NB4 (cell line): ENCODE measurements at regions not wholly inside any gene's neighbourhood (a gene's known extent, or its start where the extent isn't known, plus 50 kb on each side); places are given as distances from the start of the nearest gene placed in this dataset.

ENCODE experiments used
- DNase-seq: peaks from one replicate; pipeline ENCODE4 v3.0.0; 2010; ENCODE audit warnings: low read depth
- H3K4me3 ChIP-seq: one replicate; pipeline ENCODE4 v1.5.1; 2011; ENCODE audit warnings: mild to moderate bottlenecking, low read depth, low read length, moderate library complexity
- MYC ChIP-seq: IDR thresholded peaks from 2 replicates; pipeline ENCODE4 v1.6.1; 2011; ENCODE audit warnings: low read depth, low read length
- POLR2A ChIP-seq: IDR thresholded peaks from 2 replicates; pipeline ENCODE4 v1.6.1; 2011; ENCODE audit warnings: mild to moderate bottlenecking; ENCODE audit not compliant: insufficient read length; ENCODE audit errors: extremely low read depth
- TF ChIP-seq, protein P1 (sequence below): IDR thresholded peaks from 2 replicates; pipeline ENCODE4 v1.6.1; 2011; ENCODE audit warnings: low read depth, low read length
- TF ChIP-seq, protein P2 (sequence below): IDR thresholded peaks from one replicate; pipeline ENCODE4 v1.5.1; 2012; ENCODE audit warnings: low read depth, low read length

DNA sequence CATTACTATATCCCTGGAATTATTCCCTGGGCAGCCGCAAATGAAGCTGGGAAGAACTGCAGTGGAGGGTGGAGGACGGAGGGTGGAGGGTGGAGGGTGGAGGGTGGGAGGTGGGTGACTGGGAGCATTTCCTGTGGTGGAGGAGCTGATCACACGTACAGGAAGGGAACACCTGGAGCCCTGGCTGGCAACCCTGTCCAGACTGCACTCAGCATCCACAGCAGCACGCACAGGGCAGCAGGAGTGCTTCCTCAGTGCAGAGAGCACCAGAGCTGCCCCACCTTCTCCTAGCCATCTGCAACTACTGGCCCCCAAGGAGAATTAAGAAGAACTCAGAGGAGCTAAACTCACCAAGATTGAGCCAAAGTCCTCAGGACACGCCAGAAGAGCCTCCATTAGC is 249.9 kb downstream of the EIPR1 start:
- TF ChIP-seq, protein P1, sequence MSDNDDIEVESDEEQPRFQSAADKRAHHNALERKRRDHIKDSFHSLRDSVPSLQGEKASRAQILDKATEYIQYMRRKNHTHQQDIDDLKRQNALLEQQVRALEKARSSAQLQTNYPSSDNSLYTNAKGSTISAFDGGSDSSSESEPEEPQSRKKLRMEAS, result no peak
- TF ChIP-seq POLR2A, result no peak
- TF ChIP-seq, protein P2, sequence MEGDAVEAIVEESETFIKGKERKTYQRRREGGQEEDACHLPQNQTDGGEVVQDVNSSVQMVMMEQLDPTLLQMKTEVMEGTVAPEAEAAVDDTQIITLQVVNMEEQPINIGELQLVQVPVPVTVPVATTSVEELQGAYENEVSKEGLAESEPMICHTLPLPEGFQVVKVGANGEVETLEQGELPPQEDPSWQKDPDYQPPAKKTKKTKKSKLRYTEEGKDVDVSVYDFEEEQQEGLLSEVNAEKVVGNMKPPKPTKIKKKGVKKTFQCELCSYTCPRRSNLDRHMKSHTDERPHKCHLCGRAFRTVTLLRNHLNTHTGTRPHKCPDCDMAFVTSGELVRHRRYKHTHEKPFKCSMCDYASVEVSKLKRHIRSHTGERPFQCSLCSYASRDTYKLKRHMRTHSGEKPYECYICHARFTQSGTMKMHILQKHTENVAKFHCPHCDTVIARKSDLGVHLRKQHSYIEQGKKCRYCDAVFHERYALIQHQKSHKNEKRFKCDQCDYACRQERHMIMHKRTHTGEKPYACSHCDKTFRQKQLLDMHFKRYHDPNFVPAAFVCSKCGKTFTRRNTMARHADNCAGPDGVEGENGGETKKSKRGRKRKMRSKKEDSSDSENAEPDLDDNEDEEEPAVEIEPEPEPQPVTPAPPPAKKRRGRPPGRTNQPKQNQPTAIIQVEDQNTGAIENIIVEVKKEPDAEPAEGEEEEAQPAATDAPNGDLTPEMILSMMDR, result no peak
- TF ChIP-seq MYC, result no peak
- no peak for DNase-seq
- H3K4me3 ChIP-seq, result no peak overlapping the region

DNA sequence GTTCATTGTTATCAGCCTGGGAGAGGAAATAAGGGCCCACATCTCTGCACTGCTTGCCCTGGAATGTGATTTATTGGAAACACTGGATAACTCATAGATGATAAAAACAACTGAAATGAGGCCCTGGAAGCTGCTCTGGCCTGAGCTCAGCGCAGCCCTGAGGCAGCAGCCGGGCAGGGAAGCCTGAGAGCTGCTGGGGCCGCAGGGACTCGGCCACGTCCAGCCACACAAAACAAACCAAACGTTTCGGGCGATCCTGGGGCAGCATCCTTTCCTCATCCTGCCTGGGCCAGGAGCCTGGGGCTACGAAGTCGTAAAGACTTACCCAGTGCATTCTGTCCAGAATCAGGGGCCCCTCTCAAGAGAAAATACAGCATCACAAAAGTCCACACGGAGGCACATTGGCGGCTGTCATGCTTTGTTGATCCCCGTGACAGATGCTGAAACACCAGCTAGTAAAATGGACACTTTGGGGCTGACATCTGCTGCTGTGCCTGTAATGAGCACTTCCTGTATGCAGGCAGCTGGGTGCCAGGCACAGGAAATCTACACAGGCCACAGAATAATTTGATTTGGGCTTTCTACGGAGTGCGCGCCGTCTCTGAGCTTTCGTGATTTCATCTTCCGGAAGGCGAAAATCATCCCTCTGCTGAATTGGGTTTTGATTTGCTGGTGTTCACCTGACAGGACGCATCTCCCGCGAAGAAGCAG is 250.6 kb downstream of the EIPR1 start:
- TF ChIP-seq POLR2A (no peak), MYC (no peak)
- TF ChIP-seq, protein P1, result no peak
- DNase-seq, result no peak
- H3K4me3 ChIP-seq, result no peak overlapping the region

DNA sequence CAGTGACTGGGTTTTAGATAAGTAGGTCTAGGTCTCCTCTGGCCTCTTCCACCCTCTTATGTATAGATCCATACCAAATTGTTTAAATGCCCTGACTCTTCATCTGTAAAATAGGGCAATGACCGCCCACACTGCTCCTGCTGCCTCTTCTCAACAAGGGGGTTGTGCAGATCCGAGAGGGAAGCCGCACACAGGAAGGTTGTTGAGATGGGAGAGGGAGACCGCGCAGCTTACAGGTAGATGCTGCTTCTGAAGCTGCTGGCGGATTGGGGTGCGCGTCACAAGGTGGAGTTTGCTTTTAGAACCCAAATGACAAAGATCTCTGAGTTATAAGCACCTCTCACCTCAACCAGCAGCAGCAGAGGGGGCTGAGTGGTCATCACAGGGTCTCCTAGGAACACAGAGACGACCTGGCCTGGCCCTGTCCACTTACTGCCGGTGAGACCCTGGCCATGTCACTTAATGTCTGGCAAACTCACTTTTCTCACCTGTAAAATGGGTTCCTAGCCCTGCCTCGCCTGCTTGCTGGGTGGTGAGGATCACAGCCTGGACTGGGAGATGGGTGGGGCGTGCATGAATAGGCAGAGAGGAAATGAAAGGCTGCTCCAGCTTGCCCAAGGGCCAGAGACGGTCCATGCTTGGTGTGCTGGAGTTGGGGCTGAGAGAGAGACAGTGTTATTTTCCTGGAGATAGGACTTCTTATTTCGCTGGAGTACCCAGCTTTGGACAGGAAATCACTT is 251.3 kb downstream of the EIPR1 start:
- no peak for DNase-seq
- no peak overlapping the region for H3K4me3 ChIP-seq
- TF ChIP-seq, protein P2, result no peak
- TF ChIP-seq, protein P1, result no peak
- TF ChIP-seq POLR2A (no peak), MYC (no peak)

DNA sequence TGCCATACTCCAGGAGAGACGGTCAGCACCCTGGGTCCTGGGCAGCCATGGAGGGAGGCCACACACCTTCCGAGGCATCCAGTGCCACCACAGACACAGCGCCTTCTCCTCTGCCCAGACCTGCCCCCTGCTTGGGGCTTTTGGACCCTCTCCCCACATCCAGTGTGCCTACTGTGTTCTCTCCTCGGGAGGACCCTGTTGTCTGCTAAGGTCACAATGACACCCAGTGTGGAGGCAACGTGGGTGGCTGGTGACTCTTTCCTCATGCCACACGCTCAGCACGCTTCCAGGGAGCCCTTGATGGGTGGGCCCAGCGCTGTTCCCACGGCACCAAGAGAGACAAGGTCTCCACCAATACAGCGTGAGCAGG is 251.9 kb downstream of the EIPR1 start:
- TF ChIP-seq MYC (no peak), POLR2A (no peak)
- TF ChIP-seq, protein P1, result no peak
- TF ChIP-seq, protein P2, result no peak
- DNase-seq, result no peak
- H3K4me3 ChIP-seq, result no peak overlapping the region

DNA sequence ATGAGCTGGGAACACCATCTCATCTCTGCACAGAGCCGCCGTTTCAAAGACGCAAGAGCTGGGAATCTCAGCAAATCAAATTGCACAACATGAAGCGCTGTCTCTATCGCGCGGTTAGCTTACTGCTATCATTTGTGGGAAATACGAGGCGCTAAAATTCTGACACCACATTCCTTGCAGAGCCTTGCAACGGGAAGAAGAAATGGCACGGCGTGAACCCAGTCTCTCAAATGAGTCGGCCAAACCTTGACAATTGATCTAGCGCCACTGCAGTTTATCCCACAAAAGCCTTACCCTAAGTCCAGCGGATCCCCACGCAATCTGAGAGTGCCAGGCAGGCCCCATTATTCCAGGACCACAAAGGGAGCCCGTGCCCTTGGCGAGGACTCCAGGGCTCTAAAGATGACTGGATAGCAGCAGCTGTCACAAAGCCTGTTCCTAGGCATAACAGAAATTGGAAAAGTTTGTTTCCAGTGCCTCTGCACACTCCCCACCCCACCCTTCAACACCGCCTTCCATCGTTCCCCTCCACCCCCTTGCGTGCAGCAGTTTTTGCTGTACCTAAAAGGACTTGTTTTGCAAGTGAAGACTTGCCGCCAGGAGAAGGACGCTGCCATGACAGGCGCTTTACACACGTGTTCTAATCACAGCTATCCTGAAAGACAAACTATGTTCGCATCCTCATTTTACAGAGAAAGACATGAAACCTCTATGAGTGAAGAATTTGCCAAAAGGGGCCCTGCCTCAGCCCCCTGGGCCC is 252.4 kb downstream of the EIPR1 start:
- TF ChIP-seq MYC (no peak), POLR2A (no peak)
- TF ChIP-seq, protein P2, result no peak
- TF ChIP-seq, protein P1, result no peak
- H3K4me3 ChIP-seq, result no peak overlapping the region
- DNase-seq, result no peak

DNA sequence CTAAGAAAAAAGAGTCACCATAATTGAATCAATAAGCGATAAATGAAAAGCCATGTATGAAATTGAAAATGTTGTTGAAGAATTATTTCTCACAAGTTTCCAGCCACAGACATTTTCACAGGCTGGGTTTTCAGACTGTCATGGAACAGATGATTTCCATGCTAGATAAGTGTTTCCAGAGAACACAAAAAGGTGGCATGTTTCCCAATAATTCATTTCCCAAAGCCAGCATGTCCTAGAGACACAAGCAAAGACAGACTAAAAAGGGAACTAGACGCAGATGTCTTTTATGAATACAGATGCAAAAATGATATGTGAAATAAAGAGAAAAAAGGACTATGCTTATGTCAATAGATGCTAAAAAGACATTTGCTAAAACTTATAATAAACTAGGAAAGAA is 255.1 kb downstream of the EIPR1 start:
- no peak overlapping the region for H3K4me3 ChIP-seq
- TF ChIP-seq, protein P2, result no peak
- no peak for TF ChIP-seq POLR2A
- TF ChIP-seq, protein P1, result no peak
- TF ChIP-seq MYC, result no peak
- DNase-seq, result no peak
